ENCODE measurements at regions not wholly inside any gene's neighbourhood (a gene's known extent, or its start where the extent isn't known, plus 50 kb on each side); places are given as distances from the start of the nearest gene placed in this dataset.

DNA sequence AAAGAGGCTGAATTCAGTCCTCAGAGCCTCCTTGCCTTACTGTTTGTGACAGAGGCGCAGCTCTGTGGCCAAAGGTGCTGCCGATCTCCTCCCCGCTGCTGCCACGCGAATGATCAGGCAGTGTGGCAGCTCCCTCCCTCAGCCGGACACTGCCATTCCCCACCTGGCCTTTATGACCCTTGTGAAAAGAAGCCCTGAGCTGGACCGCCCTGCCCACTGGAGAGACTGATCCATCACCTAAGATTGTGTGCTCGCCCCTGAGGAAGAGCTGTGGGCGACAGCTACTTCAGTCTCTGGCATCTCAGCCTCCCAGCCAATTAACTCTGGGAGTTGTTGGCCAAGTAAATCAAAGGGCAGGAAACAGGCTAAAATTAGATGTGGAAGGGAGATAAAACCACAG is 90.9 kb downstream of the CARTPT start:
- no peak overlapping the region for H3K4me2 ChIP-seq (ENCODE audit: low read depth, low read length)
- no peak overlapping the region for H3K27ac ChIP-seq (ENCODE audit: extremely low read length, insufficient read depth, low read length)
- H3K4me1 ChIP-seq (ENCODE audit: insufficient read depth, low read length): no peaks in the 10 kb centered on the region
- H3K9ac ChIP-seq (ENCODE audit: insufficient read depth, low read depth, low read length): no peak overlapping the region
- H3K36me3 ChIP-seq (replicated peaks in 1 of 2; ENCODE audit: control insufficient read depth in 1 of 2, insufficient read depth in 2 of 2, low read length in 2 of 2): no peaks in the 10 kb centered on the region
- ChIA-PET CTCF (ENCODE audit: low intra/inter-chr PET ratio, low total read pairs) (no interaction called here), POLR2A (no interaction called here)
- intact Hi-C loops (cut with micrococcal nuclease; ENCODE audit: unreplicated experiment) (no loop called here), in situ Hi-C loops (cut with HindIII; ENCODE audit: extremely low pct_ligation_motif_present, low pct_unique_long_range_greater_than_20kb) (no loop called here)
- no peaks in the 10 kb centered on the region; a peak in 1 of 5 replicates for H3K27me3 ChIP-seq (ENCODE audit: control insufficient read depth in 1 of 2, insufficient read depth in 2 of 2, low read length in 2 of 2)
- H3K79me2 ChIP-seq (ENCODE audit: insufficient read depth, low read length): no peaks in the 10 kb centered on the region
- no TSS peak for BruUV-seq (replicated peaks)
- H4K20me1 ChIP-seq (ENCODE audit: insufficient read depth, low read length): no peaks in the 10 kb centered on the region
- DNase-seq (ENCODE audit: low spot score) (no peak), FAIRE-seq (no peak), ATAC-seq (no peak)
- no peak overlapping the region for H3K4me3 ChIP-seq (replicated peaks in 1 of 3; ENCODE audit: insufficient read depth in 1 of 3, low read depth in 2 of 3, low read length in 3 of 3)
- no peak overlapping the region for H2AFZ ChIP-seq (ENCODE audit: low read length)
- WGBS (ENCODE audit: low lambda C conversion rate): 67% methylated on average over 6 of the region's 9 CpGs
- no peaks in the 10 kb centered on the region for H3K9me3 ChIP-seq (ENCODE audit: low read length)
- TF ChIP-seq, protein P1, sequence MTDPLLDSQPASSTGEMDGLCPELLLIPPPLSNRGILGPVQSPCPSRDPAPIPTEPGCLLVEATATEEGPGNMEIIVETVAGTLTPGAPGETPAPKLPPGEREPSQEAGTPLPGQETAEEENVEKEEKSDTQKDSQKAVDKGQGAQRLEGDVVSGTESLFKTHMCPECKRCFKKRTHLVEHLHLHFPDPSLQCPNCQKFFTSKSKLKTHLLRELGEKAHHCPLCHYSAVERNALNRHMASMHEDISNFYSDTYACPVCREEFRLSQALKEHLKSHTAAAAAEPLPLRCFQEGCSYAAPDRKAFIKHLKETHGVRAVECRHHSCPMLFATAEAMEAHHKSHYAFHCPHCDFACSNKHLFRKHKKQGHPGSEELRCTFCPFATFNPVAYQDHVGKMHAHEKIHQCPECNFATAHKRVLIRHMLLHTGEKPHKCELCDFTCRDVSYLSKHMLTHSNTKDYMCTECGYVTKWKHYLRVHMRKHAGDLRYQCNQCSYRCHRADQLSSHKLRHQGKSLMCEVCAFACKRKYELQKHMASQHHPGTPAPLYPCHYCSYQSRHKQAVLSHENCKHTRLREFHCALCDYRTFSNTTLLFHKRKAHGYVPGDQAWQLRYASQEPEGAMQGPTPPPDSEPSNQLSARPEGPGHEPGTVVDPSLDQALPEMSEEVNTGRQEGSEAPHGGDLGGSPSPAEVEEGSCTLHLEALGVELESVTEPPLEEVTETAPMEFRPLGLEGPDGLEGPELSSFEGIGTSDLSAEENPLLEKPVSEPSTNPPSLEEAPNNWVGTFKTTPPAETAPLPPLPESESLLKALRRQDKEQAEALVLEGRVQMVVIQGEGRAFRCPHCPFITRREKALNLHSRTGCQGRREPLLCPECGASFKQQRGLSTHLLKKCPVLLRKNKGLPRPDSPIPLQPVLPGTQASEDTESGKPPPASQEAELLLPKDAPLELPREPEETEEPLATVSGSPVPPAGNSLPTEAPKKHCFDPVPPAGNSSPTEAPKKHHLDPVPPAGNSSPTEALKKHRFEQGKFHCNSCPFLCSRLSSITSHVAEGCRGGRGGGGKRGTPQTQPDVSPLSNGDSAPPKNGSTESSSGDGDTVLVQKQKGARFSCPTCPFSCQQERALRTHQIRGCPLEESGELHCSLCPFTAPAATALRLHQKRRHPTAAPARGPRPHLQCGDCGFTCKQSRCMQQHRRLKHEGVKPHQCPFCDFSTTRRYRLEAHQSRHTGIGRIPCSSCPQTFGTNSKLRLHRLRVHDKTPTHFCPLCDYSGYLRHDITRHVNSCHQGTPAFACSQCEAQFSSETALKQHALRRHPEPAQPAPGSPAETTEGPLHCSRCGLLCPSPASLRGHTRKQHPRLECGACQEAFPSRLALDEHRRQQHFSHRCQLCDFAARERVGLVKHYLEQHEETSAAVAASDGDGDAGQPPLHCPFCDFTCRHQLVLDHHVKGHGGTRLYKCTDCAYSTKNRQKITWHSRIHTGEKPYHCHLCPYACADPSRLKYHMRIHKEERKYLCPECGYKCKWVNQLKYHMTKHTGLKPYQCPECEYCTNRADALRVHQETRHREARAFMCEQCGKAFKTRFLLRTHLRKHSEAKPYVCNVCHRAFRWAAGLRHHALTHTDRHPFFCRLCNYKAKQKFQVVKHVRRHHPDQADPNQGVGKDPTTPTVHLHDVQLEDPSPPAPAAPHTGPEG (CRISPR knock-in tag; IDR thresholded peaks at IDR 0.05): no peak
- TF ChIP-seq KDM6A (CRISPR knock-in tag; IDR thresholded peaks at IDR 0.05; ENCODE audit: low read depth) (no peak), ZNF496 (CRISPR knock-in tag; IDR thresholded peaks at IDR 0.05; ENCODE audit: insufficient replicate concordance) (no peak), ZNF432 (CRISPR knock-in tag; IDR thresholded peaks at IDR 0.05; ENCODE audit: borderline replicate concordance) (no peak), RARG (CRISPR knock-in tag; IDR thresholded peaks at IDR 0.05; ENCODE audit: low read depth) (no peak), ZFP62 (CRISPR knock-in tag; IDR thresholded peaks at IDR 0.05) (no peak), ZNF878 (CRISPR knock-in tag; IDR thresholded peaks at IDR 0.05) (no peak), SRF (IDR thresholded peaks at IDR 0.05; ENCODE audit: low read depth, low read length) (no peak), ZNF816 (CRISPR knock-in tag; IDR thresholded peaks at IDR 0.05; ENCODE audit: borderline replicate concordance) (no peak)
